T-helper 2 cell treated with Interferon-gamma antibody and Interleukin-4, amounts not matched to agents 5 μg/mL and 100 μg/mL, for 36 hours (primary cell): ENCODE measurements at regions not wholly inside any gene's neighbourhood (a gene's known extent, or its start where the extent isn't known, plus 50 kb on each side); places are given as distances from the start of the nearest gene placed in this dataset.

ENCODE experiments used
- DNase-seq: peaks from one replicate; pipeline ENCODE4 v3.0.0; 2021; ENCODE audit warnings: low spot score
- H3K27ac Mint-ChIP-seq: one replicate; pipeline ENCODE4 v1.8.0; 2021; ENCODE audit warnings: mild to moderate bottlenecking, mixed read lengths
- H3K27me3 Mint-ChIP-seq: one replicate; pipeline ENCODE4 v1.8.0; 2021; ENCODE audit warnings: low read depth, mixed read lengths
- H3K36me3 Mint-ChIP-seq: one replicate; pipeline ENCODE4 v1.8.0; 2021; ENCODE audit warnings: low read depth, mixed read lengths
- H3K4me1 Mint-ChIP-seq: one replicate; pipeline ENCODE4 v1.8.0; 2021; ENCODE audit warnings: low read depth, mixed read lengths
- H3K4me3 Mint-ChIP-seq: one replicate; pipeline ENCODE4 v1.8.0; 2022; ENCODE audit warnings: mild to moderate bottlenecking, moderate library complexity, mixed read lengths
- H3K9me3 Mint-ChIP-seq: one replicate; pipeline ENCODE4 v1.8.0; 2021; ENCODE audit warnings: mixed read lengths

GRCh38 chr7:152969335-152969734 is 209.8 kb downstream of the ACTR3B start:
- Mint-ChIP-seq H3K4me1 (no peaks in the 10 kb centered on the region), H3K27me3 (no peaks in the 10 kb centered on the region), H3K4me3 (no peak overlapping the region), H3K36me3 (no peaks in the 10 kb centered on the region), H3K27ac (no peak overlapping the region), H3K9me3 (peaks cover 14% of the 10 kb centered on the region)
- DNase-seq = no peak

DNA sequence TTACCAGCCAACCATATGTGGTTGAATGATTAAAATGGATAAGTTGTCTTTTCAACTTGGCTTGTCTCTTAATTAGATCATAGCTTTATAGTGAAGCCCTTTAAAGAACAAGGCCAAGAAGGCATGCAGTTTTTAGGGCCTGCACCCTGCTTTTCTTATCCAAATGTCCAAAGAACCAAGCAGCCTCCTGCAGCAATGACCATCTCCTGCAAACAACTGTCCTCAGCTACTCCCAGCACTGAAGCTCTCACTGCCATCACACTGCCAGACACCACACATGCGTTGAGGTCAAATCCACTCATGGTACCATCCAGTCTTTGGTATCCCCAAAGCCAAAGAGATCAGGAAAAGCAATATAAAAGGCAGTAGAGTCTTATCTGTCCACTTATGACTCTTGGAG is 210.3 kb downstream of the ACTR3B start:
- DNase-seq = no peak
- no peak overlapping the region for H3K4me3 Mint-ChIP-seq
- H3K4me1 Mint-ChIP-seq = no peaks in the 10 kb centered on the region
- peaks cover 14% of the 10 kb centered on the region for H3K9me3 Mint-ChIP-seq
- no peaks in the 10 kb centered on the region for H3K36me3 Mint-ChIP-seq
- H3K27me3 Mint-ChIP-seq = no peaks in the 10 kb centered on the region
- H3K27ac Mint-ChIP-seq = no peak overlapping the region

GRCh38 chr7:152970481-152970880 is 210.9 kb downstream of the ACTR3B start:
- H3K36me3 Mint-ChIP-seq = no peaks in the 10 kb centered on the region
- H3K9me3 Mint-ChIP-seq = peaks cover 14% of the 10 kb centered on the region
- H3K4me3 Mint-ChIP-seq = no peak overlapping the region
- H3K27me3 Mint-ChIP-seq = no peaks in the 10 kb centered on the region
- H3K27ac Mint-ChIP-seq = no peak overlapping the region
- no peaks in the 10 kb centered on the region for H3K4me1 Mint-ChIP-seq
- no peak for DNase-seq

DNA sequence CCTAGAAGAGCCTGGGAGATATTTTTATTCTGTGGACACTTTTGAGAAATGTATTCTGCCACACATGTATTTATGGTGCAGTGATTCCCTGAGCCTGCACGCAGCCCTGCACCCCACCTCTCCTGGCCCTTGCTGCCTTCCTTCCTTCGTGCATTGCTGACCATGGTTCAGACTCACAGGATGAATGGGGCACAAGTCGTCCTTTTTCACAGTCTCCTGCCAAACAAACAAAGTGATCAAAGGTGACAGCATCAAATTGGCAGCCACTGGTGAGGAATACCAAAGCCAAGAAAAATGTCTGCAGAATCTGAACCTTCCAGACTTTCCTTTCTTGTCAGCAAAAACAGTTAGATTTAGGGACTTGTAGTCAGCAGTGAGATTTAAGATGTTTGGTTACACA is 215.0 kb downstream of the ACTR3B start:
- peaks cover 14% of the 10 kb centered on the region for H3K9me3 Mint-ChIP-seq

GRCh38 chr7:152975076-152975475 is 215.5 kb downstream of the ACTR3B start:
- Mint-ChIP-seq H3K36me3 (no peaks in the 10 kb centered on the region), H3K27me3 (no peaks in the 10 kb centered on the region), H3K27ac (no peak overlapping the region)

More for the DNA sequence above, 215.0 kb downstream of the ACTR3B start:
- no peak overlapping the region for H3K4me3 Mint-ChIP-seq
- no peaks in the 10 kb centered on the region for H3K4me1 Mint-ChIP-seq
- DNase-seq = no peak
- H3K36me3 Mint-ChIP-seq = no peaks in the 10 kb centered on the region
- no peak overlapping the region for H3K27ac Mint-ChIP-seq
- H3K27me3 Mint-ChIP-seq = no peaks in the 10 kb centered on the region

GRCh38 chr7:152979376-152979775 is 219.8 kb downstream of the ACTR3B start:
- H3K36me3 Mint-ChIP-seq = no peaks in the 10 kb centered on the region
- H3K4me1 Mint-ChIP-seq = no peaks in the 10 kb centered on the region
- no peaks in the 10 kb centered on the region for H3K27me3 Mint-ChIP-seq
- no peak for DNase-seq
- H3K27ac Mint-ChIP-seq = no peak overlapping the region
- H3K4me3 Mint-ChIP-seq = no peak overlapping the region
- H3K9me3 Mint-ChIP-seq = no peaks in the 10 kb centered on the region

More at GRCh38 chr7:152975076-152975475, 215.5 kb downstream of the ACTR3B start:
- H3K4me3 Mint-ChIP-seq = no peak overlapping the region
- no peaks in the 10 kb centered on the region for H3K4me1 Mint-ChIP-seq
- H3K9me3 Mint-ChIP-seq = peaks cover 14% of the 10 kb centered on the region
- no peak for DNase-seq

DNA sequence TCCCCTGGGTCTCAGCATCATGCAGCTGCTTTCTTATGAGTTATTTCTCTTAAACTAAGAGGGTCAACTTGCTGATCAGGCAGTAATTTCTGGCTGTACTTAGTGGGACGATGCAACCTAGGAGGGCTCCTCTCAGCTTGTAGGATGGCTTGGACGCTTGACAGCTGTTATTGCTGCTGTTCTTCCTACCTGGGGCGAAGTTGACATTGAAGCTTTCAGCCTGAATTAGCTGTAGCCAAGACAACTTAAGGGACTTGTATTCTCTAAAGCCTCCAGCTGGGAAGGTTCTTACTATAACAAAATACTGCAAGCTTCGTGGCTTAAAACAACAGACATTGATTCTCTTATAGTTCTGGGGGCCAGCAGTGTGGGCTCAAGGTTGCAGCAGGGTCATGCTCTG is 224.9 kb downstream of the ACTR3B start:
- H3K36me3 Mint-ChIP-seq = no peaks in the 10 kb centered on the region
- no peaks in the 10 kb centered on the region for H3K27me3 Mint-ChIP-seq
- H3K27ac Mint-ChIP-seq = no peak overlapping the region
- DNase-seq = no peak
- H3K4me1 Mint-ChIP-seq = no peaks in the 10 kb centered on the region
- no peak overlapping the region for H3K4me3 Mint-ChIP-seq
- H3K9me3 Mint-ChIP-seq = no peaks in the 10 kb centered on the region

DNA sequence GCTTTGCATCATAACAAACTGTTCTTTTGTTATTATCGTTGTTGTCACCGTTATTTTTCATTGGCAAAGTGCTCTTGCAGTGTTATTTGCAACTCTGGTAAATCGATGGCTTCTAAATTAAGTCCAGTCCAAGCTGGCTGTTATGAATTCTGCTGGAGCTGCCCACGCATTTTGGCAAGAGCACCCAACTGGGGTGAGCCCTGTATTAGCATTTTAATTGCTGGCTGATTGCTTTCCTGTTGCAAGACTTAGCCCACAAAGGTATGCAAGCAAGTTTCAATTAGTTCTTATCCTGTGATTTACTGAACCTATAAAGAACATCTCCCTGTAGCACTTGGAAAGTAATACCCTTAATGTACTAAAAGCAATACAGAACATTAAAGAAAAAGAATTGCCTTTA is 226.8 kb downstream of the ACTR3B start:
- no peak for DNase-seq
- Mint-ChIP-seq H3K9me3 (peaks cover 6% of the 10 kb centered on the region), H3K27me3 (no peaks in the 10 kb centered on the region), H3K27ac (no peak overlapping the region), H3K4me1 (no peaks in the 10 kb centered on the region), H3K36me3 (no peaks in the 10 kb centered on the region), H3K4me3 (no peak overlapping the region)

DNA sequence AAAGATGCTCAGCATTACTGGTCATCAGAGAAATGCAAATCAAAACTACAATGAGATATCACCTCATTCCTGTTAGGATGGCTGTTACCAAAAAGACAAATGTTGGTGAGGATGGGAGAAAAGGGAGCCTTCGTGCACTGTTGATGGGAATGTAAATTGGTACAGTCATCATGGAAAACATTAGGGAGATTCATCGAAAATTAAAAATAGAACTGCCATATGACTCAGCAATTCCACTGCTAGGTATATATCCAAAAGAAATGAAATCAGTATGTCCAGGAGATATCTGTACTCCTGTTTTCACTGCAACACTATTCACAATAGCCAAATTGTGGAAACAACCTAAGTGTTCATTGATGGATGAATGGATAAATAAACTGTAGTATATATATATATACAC is 228.1 kb downstream of the ACTR3B start:
- Mint-ChIP-seq H3K4me3 (no peak overlapping the region), H3K4me1 (no peaks in the 10 kb centered on the region), H3K9me3 (peaks cover 6% of the 10 kb centered on the region), H3K27ac (no peak overlapping the region), H3K27me3 (no peaks in the 10 kb centered on the region), H3K36me3 (no peaks in the 10 kb centered on the region)
- no peak for DNase-seq

DNA sequence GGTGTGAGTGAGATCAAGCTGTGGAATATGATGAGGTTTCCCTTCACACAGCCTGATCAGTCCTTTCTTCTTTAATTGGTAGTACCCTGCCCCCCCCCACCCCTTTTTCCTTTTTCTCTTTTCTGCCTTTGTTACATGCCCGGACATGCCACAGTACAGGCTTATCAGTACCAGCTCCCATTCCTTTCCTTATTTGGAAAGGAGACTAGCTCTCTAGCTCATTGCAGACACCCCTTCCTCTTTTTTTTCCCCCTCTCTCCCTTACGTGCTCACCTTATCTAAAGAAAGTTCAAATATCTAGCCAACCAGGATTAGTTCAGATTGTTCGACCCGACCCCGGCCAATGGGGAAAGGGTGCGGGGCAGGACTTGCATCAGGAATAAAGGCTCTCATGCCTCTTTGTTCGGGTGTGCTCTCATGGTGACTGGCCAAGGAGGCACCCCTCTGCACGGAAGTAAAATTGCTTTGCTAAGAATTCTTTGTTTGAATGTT is 230.4 kb downstream of the ACTR3B start:
- H3K4me1 Mint-ChIP-seq = no peaks in the 10 kb centered on the region
- no peaks in the 10 kb centered on the region for H3K27me3 Mint-ChIP-seq
- no peak for DNase-seq
- no peak overlapping the region for H3K27ac Mint-ChIP-seq
- no peak overlapping the region for H3K4me3 Mint-ChIP-seq
- peaks cover 6% of the 10 kb centered on the region for H3K9me3 Mint-ChIP-seq
- no peaks in the 10 kb centered on the region for H3K36me3 Mint-ChIP-seq

DNA sequence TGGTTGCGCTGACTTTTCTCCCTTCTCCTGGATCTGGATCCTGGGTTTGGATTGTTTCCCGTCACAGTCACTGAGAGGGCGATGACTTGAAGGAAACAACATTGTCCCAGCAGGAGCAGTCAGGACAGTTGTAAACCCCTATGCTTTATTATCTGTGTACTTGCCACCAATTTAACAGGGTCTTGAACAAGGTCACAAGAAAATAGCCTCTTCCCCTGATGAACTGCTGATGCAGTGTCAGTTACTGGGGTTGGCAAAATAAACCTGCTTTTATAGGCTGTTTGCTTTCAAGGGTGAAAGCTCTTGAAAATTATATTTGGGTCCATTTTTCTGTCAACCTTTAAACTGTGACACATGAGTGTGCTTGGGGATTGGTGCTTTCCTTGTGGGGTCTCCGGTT is 238.9 kb downstream of the ACTR3B start:
- no peak for DNase-seq
- H3K4me3 Mint-ChIP-seq = no peak overlapping the region
- H3K27me3 Mint-ChIP-seq = no peaks in the 10 kb centered on the region
- no peaks in the 10 kb centered on the region for H3K4me1 Mint-ChIP-seq
- H3K36me3 Mint-ChIP-seq = no peaks in the 10 kb centered on the region
- H3K27ac Mint-ChIP-seq = no peak overlapping the region
- peaks cover 12% of the 10 kb centered on the region for H3K9me3 Mint-ChIP-seq

- H3K4me1 Mint-ChIP-seq = no peaks in the 10 kb centered on the region
- no peak for DNase-seq
- no peaks in the 10 kb centered on the region for H3K36me3 Mint-ChIP-seq
- no peak overlapping the region for H3K4me3 Mint-ChIP-seq
- no peak overlapping the region for H3K27ac Mint-ChIP-seq
- H3K27me3 Mint-ChIP-seq = no peaks in the 10 kb centered on the region
- peaks cover 12% of the 10 kb centered on the region for H3K9me3 Mint-ChIP-seq
Measured at GRCh38 chr7:153002115-153002514, 242.6 kb downstream of the ACTR3B start.

DNA sequence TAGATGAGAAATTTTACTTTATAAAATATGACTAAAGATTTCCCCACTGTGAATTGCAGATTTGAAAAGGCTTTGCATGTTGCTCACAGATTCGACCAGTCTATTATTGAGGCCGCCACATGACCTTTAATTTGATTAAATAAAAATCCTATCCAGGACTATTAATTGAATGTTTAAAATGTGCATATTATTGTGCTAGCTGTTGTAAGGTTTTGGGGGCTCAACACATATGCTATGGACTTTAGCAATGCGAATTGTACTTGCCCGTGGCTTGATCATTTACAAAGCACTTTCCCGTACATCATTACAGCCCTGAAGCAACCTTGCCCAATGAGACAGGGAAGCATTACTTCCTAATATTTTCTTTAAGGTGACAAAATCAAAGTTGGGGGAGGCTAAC is 243.0 kb downstream of the ACTR3B start:
- no peaks in the 10 kb centered on the region for H3K27me3 Mint-ChIP-seq
- H3K9me3 Mint-ChIP-seq = peaks cover 12% of the 10 kb centered on the region
- no peak overlapping the region for H3K27ac Mint-ChIP-seq
- H3K4me3 Mint-ChIP-seq = no peak overlapping the region
- no peaks in the 10 kb centered on the region for H3K4me1 Mint-ChIP-seq
- no peaks in the 10 kb centered on the region for H3K36me3 Mint-ChIP-seq
- no peak for DNase-seq

GRCh38 chr7:153004341-153004740 is 244.8 kb downstream of the ACTR3B start:
- Mint-ChIP-seq H3K4me3 (no peak overlapping the region), H3K27ac (no peak overlapping the region), H3K27me3 (no peaks in the 10 kb centered on the region), H3K36me3 (no peaks in the 10 kb centered on the region), H3K9me3 (peaks cover 12% of the 10 kb centered on the region), H3K4me1 (no peaks in the 10 kb centered on the region)
- no peak for DNase-seq

DNA sequence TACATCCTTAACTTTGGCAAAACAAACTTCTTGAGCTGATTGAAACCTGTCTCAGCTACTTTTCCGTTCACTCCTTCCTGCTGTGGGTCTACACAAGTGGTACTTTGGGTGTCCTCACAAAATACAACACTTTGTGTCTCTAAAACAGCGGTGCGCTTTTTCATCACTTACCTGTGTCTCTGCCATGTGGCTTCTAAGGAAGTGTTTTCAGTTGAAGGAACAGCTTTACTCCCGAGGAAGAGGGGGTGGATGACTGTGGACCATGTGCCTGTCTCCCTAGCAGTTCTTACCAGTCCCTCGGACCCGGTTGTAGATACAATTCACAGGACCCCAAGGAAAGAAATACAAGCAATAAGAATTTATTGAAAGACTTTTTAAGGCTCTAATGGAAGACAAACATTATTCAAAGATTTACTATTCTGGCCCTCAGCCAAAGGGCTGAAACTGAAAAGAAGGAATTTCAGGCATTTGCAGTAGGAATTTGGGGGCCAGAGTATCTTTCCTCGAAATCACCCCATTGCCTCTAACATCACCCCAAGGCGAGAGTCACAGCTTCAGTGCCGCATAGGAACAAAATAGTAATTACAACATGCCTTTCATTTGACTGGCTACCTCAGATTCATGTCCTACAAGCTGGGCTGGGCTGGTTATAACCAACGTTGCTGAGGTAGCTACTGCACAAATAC is 246.3 kb downstream of the ACTR3B start:
- Mint-ChIP-seq H3K27me3 (no peaks in the 10 kb centered on the region), H3K9me3 (peaks cover 10% of the 10 kb centered on the region), H3K4me3 (no peak overlapping the region), H3K36me3 (no peaks in the 10 kb centered on the region), H3K4me1 (no peaks in the 10 kb centered on the region), H3K27ac (no peak overlapping the region)
- no peak for DNase-seq
